Colonic mucosa (tissue), 4 donors: ENCODE measurements at regions not wholly inside any gene's neighbourhood (a gene's known extent, or its start where the extent isn't known, plus 50 kb on each side); places are given as distances from the start of the nearest gene placed in this dataset.

ENCODE experiments used
- DNase-seq: peaks from one replicate; pipeline ENCODE4 v3.0.0-alpha.2; 2020
- H3K27ac ChIP-seq: fragments of 200-600 bp; one replicate; pipeline ENCODE4 v1.8.0; 2021
- H3K27me3 ChIP-seq: fragments of 200-600 bp; one replicate; pipeline ENCODE4 v1.8.0; 2021
- H3K36me3 ChIP-seq: fragments of 200-600 bp; one replicate; pipeline ENCODE4 v1.8.0; 2021
- H3K4me1 ChIP-seq: fragments of 200-600 bp; one replicate; pipeline ENCODE4 v1.8.0; 2021; ENCODE audit warnings: mild to moderate bottlenecking
- H3K4me3 ChIP-seq: fragments of 200-600 bp; one replicate; pipeline ENCODE4 v1.8.0; 2021
- H3K9ac ChIP-seq, 2 donors: one replicate each; pipeline ENCODE4 v1.7.0; 2013; ENCODE audit warnings: control low read depth in 2 of 2, low read depth in 2 of 2, low read length in 2 of 2
- H3K9me3 ChIP-seq: fragments of 200-600 bp; one replicate; pipeline ENCODE4 v1.8.0; 2021
- intact Hi-C: fragments of 100-400 bp; cut with DNase I; formaldehyde crosslinking; loops from one replicate; pipeline ENCODE4 v1.14.1; 2022
- TF ChIP-seq, protein P1 (sequence below): fragments of 200-600 bp; IDR thresholded peaks from one replicate; pipeline ENCODE4 v1.8.0; 2022; ENCODE audit warnings: antibody characterized with exemption, mild to moderate bottlenecking
- donor health status: healthy.
- donor health status: DM: no; HTN: no; CAD: no.
- donor health status: DM: no; HTN: no; CAD: no.

DNA sequence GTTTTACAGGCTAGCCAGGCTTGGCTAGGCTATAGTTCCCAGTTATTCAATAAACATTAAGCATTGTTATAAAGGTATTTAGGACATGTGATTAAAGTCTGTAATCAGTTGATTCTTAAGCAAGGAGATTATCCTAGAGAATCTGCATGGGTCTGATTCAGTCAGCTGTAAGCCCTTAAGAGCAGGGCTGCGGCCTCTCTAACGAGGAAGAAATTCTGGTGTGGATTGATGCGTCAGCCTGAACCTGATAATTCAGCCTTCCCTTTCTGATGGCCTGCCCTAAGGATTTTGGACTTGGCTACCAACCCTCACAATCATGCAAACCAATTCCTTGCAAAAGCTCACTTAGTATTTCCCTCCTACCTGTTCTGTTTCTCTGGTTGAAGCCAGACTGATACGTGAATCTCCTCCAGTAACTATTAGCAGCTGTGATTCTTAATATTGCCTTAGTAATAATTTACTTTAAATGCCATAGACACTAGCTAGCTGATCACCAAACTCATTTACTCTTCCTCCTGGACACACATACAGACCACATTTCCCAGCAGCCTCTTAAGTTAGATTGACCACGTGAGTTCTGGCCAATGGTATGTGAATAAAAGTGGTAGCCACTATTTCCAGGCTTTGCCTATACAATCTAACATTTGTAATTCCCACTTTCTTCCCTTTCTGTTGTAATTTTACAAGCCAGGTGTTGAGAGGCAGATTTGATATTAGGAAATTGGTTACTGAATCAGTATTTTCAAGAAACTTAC lies 678.0 kb upstream of the INTU start:
- TF ChIP-seq, protein P1, sequence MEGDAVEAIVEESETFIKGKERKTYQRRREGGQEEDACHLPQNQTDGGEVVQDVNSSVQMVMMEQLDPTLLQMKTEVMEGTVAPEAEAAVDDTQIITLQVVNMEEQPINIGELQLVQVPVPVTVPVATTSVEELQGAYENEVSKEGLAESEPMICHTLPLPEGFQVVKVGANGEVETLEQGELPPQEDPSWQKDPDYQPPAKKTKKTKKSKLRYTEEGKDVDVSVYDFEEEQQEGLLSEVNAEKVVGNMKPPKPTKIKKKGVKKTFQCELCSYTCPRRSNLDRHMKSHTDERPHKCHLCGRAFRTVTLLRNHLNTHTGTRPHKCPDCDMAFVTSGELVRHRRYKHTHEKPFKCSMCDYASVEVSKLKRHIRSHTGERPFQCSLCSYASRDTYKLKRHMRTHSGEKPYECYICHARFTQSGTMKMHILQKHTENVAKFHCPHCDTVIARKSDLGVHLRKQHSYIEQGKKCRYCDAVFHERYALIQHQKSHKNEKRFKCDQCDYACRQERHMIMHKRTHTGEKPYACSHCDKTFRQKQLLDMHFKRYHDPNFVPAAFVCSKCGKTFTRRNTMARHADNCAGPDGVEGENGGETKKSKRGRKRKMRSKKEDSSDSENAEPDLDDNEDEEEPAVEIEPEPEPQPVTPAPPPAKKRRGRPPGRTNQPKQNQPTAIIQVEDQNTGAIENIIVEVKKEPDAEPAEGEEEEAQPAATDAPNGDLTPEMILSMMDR, result no peak
- Histone ChIP-seq H3K27ac (no peak overlapping the region), H3K36me3 (no peaks in the 10 kb centered on the region), H3K4me3 (no peak overlapping the region), H3K9me3 (no peaks in the 10 kb centered on the region), H3K9ac (no peak overlapping the region), H3K4me1 (no peaks in the 10 kb centered on the region), H3K27me3 (no peaks in the 10 kb centered on the region)
- DNase-seq, result no peak
- intact Hi-C loops, result no loop called here

DNA sequence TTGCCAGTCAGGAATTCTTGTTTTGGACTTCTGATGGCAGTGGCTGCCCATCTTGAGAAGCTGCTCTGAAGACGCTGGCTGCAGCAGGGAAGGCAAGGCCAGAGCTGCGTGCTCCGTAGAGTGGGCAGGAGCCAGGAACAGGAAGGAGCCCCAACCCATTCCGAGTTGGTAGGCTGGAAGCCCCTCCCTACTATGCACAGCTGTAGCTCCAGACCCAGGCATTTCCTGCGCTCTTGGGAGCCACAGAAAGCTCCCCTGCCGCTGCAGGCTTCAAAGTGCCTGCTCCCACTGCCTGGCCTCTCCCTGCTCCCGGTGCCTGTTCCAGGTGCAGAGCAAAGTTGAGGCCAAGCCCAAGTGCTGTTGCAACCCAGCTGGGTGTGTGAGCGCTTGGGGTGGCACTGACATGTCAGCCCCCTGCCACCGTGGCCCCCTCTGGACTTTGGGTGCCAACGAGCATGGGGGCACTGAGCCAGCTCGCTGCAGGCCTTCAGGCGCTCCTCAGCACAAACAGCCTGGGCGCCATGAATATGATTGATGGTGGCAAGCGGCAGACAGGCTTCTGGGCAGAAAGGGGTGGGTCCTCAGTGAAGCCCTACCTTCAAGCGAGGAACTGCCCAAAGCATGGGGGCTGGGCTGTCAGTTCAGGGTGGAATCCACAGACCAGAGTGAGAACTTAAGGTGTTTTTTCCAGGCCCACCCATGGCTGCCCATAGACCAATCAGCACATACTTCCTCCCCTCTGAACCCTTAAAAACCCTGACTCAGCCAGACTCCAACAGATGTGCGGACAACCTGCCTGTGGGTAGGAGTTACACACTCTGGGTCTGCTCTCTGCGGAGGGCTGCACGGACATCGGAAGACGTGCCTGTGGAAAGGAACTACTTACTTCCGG lies 677.2 kb upstream of the INTU start:
- H3K27ac ChIP-seq, result no peak overlapping the region
- DNase-seq, result no peak
- no peaks in the 10 kb centered on the region for H3K4me1 ChIP-seq
- H3K27me3 ChIP-seq, result no peaks in the 10 kb centered on the region
- H3K36me3 ChIP-seq, result no peaks in the 10 kb centered on the region
- H3K9ac ChIP-seq, result no peak overlapping the region
- TF ChIP-seq, protein P1, result no peak
- intact Hi-C loops, result no loop called here
- no peaks in the 10 kb centered on the region for H3K9me3 ChIP-seq
- no peak overlapping the region for H3K4me3 ChIP-seq

DNA sequence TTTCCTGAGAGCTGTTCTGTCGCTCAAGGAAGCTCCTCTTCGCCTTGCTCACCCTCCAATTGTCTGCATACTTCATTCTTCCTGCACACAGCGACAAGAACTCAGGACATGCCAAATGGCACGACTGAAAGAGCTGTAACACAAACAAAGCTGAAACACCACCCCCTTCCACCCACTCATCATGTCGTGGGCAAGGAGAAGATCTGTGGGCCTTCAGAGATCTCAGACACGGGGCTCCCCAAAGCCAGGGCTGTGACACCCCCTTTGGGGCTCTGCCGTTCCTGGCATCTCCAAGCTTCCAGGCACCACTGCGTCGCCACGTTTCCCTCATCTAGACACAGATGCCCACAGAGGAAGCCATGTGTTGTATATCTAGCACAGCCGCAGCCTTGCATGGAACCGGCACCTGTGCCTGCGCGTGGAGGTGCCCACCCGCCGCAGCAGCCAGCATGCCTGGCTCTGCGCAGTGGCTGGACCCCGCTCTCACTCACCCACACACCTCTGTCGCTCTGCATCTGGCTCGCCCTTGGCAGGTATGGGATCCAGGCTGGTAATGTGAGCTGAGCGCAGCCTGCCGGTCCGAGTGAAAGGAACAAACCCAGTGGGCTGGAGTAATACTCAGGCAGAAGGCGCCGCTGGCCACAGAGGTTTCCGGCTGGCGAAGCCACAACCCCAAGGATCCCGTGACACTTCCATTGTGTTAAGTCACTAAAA lies 676.4 kb upstream of the INTU start:
- intact Hi-C loops, result no loop called here

DNA sequence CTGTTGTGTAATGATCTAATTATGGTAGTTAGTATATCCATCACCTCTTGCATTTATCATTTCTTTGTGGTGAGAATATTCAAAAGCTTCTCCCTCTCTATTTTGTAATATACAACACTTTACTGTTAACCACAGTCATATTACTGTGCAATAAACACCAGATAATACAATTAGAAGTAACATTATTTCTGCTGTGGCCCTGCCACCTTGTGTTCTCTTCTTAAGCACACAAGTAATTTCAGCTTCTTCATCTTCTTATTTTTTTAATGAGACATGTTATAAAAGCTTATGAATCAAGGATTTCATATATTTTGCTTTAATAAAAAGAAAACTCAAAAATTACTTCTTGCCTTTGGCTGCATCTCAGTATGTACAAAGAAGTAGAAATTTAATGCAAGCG lies 675.2 kb upstream of the INTU start:
- TF ChIP-seq, protein P1, result no peak
- no peaks in the 10 kb centered on the region for H3K27me3 ChIP-seq
- H3K36me3 ChIP-seq, result no peaks in the 10 kb centered on the region
- DNase-seq, result no peak
- H3K9ac ChIP-seq, result no peak overlapping the region
- H3K4me1 ChIP-seq, result no peaks in the 10 kb centered on the region
- intact Hi-C loops, result no loop called here
- no peaks in the 10 kb centered on the region for H3K9me3 ChIP-seq
- no peak overlapping the region for H3K27ac ChIP-seq
- no peak overlapping the region for H3K4me3 ChIP-seq

More for the DNA sequence above, 676.4 kb upstream of the INTU start:
- Histone ChIP-seq H3K27ac (no peak overlapping the region), H3K4me1 (no peaks in the 10 kb centered on the region), H3K9me3 (no peaks in the 10 kb centered on the region), H3K4me3 (no peak overlapping the region), H3K9ac (no peak overlapping the region), H3K27me3 (no peaks in the 10 kb centered on the region), H3K36me3 (no peaks in the 10 kb centered on the region)
- TF ChIP-seq, protein P1, result no peak
- DNase-seq, result no peak

DNA sequence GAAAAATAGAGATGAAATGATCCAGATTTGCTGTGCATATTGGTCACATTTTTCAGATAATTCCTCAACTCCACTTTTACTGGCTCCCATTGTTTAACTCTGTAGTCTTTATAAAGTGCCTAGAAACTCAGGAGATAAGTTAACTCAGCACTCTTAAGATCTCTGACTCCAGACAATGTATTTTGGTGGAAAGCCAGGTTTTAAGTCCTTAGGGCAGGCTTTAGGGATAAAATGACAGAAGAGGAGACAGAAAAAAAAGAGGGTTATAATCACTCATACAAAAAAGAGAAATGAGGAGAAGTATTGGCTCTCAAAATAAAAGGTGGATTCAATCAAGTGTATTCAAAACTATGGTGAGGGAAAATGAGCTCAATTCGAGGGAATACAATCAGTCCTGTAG lies 674.8 kb upstream of the INTU start:
- intact Hi-C loops, result no loop called here
- no peaks in the 10 kb centered on the region for H3K36me3 ChIP-seq
- no peak for DNase-seq
- no peaks in the 10 kb centered on the region for H3K27me3 ChIP-seq
- no peak overlapping the region for H3K4me3 ChIP-seq
- no peaks in the 10 kb centered on the region for H3K9me3 ChIP-seq
- no peak overlapping the region for H3K9ac ChIP-seq
- H3K27ac ChIP-seq, result no peak overlapping the region
- TF ChIP-seq, protein P1, result no peak
- no peaks in the 10 kb centered on the region for H3K4me1 ChIP-seq
